ENCODE measurements at regions not wholly inside any gene's neighbourhood (a gene's known extent, or its start where the extent isn't known, plus 50 kb on each side); places are given as distances from the start of the nearest gene placed in this dataset.

DNA sequence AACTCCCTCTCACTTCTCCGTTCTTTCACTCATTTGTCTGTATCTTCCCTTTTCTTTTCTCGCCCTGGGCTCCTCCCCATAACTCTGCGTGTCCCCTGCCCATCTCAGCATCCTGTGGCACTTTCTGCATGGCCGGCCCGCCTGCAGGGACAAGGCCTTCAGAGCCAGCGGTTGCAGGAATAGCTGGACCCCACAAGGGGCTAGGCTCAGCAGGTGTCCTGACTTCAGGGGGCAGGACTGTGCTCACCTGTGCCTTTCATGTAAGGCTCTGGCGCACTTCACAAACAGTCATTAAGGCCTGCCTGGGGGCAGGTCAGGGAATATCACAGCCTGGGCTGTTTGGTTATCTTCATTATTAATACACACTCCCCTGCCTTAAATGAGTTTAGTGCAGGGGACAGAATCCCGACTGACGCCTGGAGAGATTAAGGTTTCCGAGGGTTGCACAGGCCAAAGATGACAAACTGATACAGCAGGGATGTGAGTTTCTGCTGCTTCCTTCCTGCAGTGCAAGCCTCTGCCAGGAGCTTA, 768.8 kb upstream of the TBX3 start:
- TF ChIP-seq, protein P1, sequence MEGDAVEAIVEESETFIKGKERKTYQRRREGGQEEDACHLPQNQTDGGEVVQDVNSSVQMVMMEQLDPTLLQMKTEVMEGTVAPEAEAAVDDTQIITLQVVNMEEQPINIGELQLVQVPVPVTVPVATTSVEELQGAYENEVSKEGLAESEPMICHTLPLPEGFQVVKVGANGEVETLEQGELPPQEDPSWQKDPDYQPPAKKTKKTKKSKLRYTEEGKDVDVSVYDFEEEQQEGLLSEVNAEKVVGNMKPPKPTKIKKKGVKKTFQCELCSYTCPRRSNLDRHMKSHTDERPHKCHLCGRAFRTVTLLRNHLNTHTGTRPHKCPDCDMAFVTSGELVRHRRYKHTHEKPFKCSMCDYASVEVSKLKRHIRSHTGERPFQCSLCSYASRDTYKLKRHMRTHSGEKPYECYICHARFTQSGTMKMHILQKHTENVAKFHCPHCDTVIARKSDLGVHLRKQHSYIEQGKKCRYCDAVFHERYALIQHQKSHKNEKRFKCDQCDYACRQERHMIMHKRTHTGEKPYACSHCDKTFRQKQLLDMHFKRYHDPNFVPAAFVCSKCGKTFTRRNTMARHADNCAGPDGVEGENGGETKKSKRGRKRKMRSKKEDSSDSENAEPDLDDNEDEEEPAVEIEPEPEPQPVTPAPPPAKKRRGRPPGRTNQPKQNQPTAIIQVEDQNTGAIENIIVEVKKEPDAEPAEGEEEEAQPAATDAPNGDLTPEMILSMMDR (IDR thresholded peaks at IDR 0.05), result no peak
- no peak for TF ChIP-seq POLR2A (IDR thresholded peaks at IDR 0.05)

All from thyroid gland (tissue), 4 donors.